Thoracic aorta (tissue), 2 donors: ENCODE measurements at regions not wholly inside any gene's neighbourhood (a gene's known extent, or its start where the extent isn't known, plus 50 kb on each side); places are given as distances from the start of the nearest gene placed in this dataset.

ENCODE experiments used
- ATAC-seq: fragments of 150-250 bp; one replicate; pipeline ENCODE4 v1.8.0; 2017; ENCODE audit warnings: low read depth; ENCODE audit not compliant: insufficient number of reproducible peaks, low FRiP score
- DNase-seq: peaks from one replicate; pipeline ENCODE4 v3.0.0-alpha.2; 2020; ENCODE audit warnings: low spot score
- H3K27ac ChIP-seq, 2 donors: fragments of 200-600 bp; sonication (generic); 1 replicate in 1 of 2; 2 replicates in 1 of 2; pipeline ENCODE4 v1.5.1; 2016; ENCODE audit warnings: mild to moderate bottlenecking in 2 of 2, moderate library complexity in 2 of 2
- H3K27me3 ChIP-seq: fragments of 200-600 bp; sonication (generic); replicated peaks from 2 replicates; pipeline ENCODE4 v1.6.0; 2016; ENCODE audit warnings: mild to moderate bottlenecking; ENCODE audit not compliant: insufficient read depth
- H3K36me3 ChIP-seq: fragments of 200-600 bp; sonication (generic); one replicate; pipeline ENCODE4 v1.5.1; 2016
- H3K4me1 ChIP-seq, 2 donors: fragments of 200-600 bp; sonication (generic); 1 replicate in 1 of 2; 2 replicates in 1 of 2; pipeline versions ENCODE4 v1.5.1 to v1.6.0; 2016; ENCODE audit warnings: low read depth in 2 of 2, mild to moderate bottlenecking in 1 of 2; ENCODE audit not compliant: control insufficient read depth in 1 of 2
- H3K4me3 ChIP-seq: fragments of 200-600 bp; sonication (generic); 2 replicates; pipeline ENCODE4 v1.5.1; 2016; ENCODE audit warnings: mild to moderate bottlenecking
- H3K9me3 ChIP-seq: fragments of 200-600 bp; sonication (generic); 2 replicates; pipeline ENCODE4 v1.5.1; 2016
- TF ChIP-seq, protein P1 (sequence below): fragments of 200-600 bp; sonication (generic); IDR thresholded peaks from one replicate; pipeline ENCODE4 v1.5.1; 2019; ENCODE audit warnings: antibody characterized with exemption

DNA sequence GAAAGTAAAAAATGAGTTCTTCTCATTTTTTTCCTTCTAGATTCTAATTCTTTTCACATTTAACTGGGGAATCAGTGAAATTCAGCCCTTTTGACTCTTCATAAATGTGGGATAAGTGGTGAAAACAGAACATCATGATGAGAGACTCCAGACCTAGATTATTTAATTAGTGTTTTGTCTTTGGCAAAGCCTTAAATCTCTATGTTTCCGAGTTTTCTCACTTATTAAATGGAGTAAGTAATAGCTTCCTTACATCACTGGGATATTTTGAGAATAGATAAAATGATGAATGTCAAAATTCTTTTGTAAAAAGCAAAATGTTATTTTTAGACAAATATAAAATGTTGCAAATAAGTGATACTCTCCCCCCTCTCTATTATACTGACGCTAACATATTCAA lies 468.6 kb upstream of the ARRDC3 start:
- Histone ChIP-seq H3K36me3 (no peaks in the 10 kb centered on the region), H3K4me1 (no peaks in the 10 kb centered on the region), H3K9me3 (no peaks in the 10 kb centered on the region), H3K4me3 (no peak overlapping the region), H3K27ac (no peak overlapping the region), H3K27me3 (no peaks in the 10 kb centered on the region)
- TF ChIP-seq, protein P1, sequence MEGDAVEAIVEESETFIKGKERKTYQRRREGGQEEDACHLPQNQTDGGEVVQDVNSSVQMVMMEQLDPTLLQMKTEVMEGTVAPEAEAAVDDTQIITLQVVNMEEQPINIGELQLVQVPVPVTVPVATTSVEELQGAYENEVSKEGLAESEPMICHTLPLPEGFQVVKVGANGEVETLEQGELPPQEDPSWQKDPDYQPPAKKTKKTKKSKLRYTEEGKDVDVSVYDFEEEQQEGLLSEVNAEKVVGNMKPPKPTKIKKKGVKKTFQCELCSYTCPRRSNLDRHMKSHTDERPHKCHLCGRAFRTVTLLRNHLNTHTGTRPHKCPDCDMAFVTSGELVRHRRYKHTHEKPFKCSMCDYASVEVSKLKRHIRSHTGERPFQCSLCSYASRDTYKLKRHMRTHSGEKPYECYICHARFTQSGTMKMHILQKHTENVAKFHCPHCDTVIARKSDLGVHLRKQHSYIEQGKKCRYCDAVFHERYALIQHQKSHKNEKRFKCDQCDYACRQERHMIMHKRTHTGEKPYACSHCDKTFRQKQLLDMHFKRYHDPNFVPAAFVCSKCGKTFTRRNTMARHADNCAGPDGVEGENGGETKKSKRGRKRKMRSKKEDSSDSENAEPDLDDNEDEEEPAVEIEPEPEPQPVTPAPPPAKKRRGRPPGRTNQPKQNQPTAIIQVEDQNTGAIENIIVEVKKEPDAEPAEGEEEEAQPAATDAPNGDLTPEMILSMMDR, result no peak
- ATAC-seq (no peak), DNase-seq (no peak)

DNA sequence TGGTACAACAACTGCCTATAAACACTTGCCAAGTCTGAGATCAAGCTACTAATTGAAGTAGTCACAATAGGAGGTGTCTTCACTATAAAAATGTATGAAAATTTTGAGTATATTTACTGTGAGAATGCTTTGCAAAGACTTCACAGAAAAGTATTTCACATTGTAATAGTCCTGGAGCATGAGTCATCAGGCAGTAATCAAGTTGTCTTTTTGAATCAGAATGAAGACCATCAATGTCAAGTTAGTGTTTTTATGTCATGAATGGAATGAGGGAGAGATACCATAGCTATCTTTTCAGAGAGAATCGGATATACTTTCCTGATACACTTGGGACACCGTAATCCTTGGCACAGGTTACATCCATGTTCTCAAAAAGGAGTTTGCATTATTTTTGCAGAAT lies 466.9 kb upstream of the ARRDC3 start:
- no peaks in the 10 kb centered on the region for H3K9me3 ChIP-seq
- H3K4me1 ChIP-seq, result no peaks in the 10 kb centered on the region
- H3K27me3 ChIP-seq, result no peaks in the 10 kb centered on the region
- no peak overlapping the region for H3K4me3 ChIP-seq
- ATAC-seq, result no peak
- no peaks in the 10 kb centered on the region for H3K36me3 ChIP-seq
- H3K27ac ChIP-seq, result no peak overlapping the region
- TF ChIP-seq, protein P1, result no peak
- no peak for DNase-seq

DNA sequence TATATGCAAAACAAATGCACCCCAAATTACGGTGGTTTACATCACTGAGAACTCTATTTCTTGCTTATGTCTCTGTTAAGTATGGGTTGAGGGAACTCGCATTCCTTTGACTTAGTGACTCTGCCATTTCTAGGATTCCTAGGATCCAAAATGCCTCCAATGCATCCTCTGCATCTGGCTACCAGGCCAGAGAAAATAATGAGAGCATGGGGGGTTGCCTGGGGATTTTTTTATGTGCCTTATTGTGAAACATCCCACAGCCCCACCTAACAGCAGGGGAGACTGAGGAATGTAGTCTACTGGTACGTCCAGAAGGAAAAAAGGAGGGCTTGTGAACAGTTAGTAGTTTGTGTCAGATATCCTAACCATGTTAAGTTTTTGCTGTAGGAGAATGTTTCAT lies 466.0 kb upstream of the ARRDC3 start:
- Histone ChIP-seq H3K4me3 (no peak overlapping the region), H3K27me3 (no peaks in the 10 kb centered on the region), H3K27ac (no peak overlapping the region), H3K4me1 (no peaks in the 10 kb centered on the region), H3K9me3 (no peaks in the 10 kb centered on the region), H3K36me3 (no peaks in the 10 kb centered on the region)
- DNase-seq (no peak), ATAC-seq (no peak)
- TF ChIP-seq, protein P1, result no peak

DNA sequence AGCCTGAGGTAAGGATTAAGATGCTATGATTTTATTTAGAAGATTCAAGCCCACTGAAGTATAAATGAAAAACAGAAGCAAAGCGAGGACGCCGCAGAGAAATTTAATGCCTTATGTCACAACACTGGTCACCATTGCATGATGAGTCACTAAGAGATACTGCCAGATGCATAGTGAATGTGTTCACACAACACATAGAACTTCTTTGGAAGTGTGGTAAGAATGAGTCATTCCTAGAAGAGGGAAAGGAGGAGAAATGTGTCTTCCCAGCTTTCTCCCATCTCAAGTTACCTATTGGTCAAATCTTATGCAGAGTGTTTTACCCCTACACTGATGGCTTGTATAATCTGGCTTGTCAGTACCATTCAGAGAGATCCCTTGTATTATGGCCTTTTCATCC lies 465.3 kb upstream of the ARRDC3 start:
- Histone ChIP-seq H3K9me3 (no peaks in the 10 kb centered on the region), H3K4me1 (no peaks in the 10 kb centered on the region), H3K4me3 (no peak overlapping the region), H3K27me3 (no peaks in the 10 kb centered on the region), H3K27ac (no peak overlapping the region), H3K36me3 (no peaks in the 10 kb centered on the region)
- no peak for DNase-seq
- TF ChIP-seq, protein P1, result no peak
- ATAC-seq, result no peak

DNA sequence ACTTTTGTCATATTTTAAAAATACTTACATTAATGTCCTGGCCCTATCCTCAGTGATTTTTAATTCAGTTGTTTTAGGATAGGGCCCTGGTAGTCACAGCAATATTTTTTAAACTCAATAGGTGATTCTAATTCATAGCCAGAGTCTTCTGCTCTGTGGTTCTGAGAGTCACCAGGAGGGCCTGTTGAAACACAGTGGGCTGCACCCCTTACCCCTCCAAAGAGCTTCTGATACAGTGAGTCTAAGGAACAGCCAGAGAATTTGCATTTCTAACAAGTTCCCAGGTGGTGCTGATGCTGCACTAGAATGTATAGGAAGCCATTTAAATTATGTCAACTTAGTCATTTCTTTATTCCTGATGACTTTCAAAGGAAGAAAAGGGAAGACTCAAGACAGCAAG lies 458.3 kb upstream of the ARRDC3 start:
- H3K9me3 ChIP-seq, result no peaks in the 10 kb centered on the region
- H3K4me3 ChIP-seq, result no peak overlapping the region
- no peaks in the 10 kb centered on the region for H3K4me1 ChIP-seq
- TF ChIP-seq, protein P1, result no peak
- DNase-seq (no peak), ATAC-seq (no peak)
- H3K27ac ChIP-seq, result no peak overlapping the region
- no peaks in the 10 kb centered on the region for H3K36me3 ChIP-seq
- H3K27me3 ChIP-seq, result no peaks in the 10 kb centered on the region
